ENCODE measurements at regions not wholly inside any gene's neighbourhood (a gene's known extent, or its start where the extent isn't known, plus 50 kb on each side); places are given as distances from the start of the nearest gene placed in this dataset.

GRCh38 chr11:121714351-121714750, 261.6 kb upstream of the SORL1-AS1 start:
- no peaks in the 10 kb centered on the region for H3K36me3 ChIP-seq (ENCODE audit: insufficient read depth, low read length)
- no peaks in the 10 kb centered on the region for H3K9me3 Mint-ChIP-seq
- ChIA-PET POLR2A (no interaction called here), CTCF (no interaction called here)
- H3K4me1 Mint-ChIP-seq (ENCODE audit: low read depth), result no peaks in the 10 kb centered on the region
- H3K27me3 ChIP-seq (ENCODE audit: control insufficient read depth in 1 of 2, insufficient read depth in 2 of 2, low read length in 2 of 2), result no peaks in the 10 kb centered on the region
- H3K27ac ChIP-seq (ENCODE audit: low read depth in 1 of 2, low read length in 2 of 2), result no peak overlapping the region
- no peak overlapping the region for H3K4me3 Mint-ChIP-seq
- ATAC-seq (ENCODE audit: poor library complexity) (no peak), DNase-seq (no peak)
- TF ChIP-seq CTCF (IDR thresholded peaks at IDR 0.05), result no peak
- intact Hi-C loops (cut with DNase I, micrococcal nuclease), result no loop called here
- H3K27me3 Mint-ChIP-seq, result peaks cover 34% of the 10 kb centered on the region
- no peaks in the 10 kb centered on the region for H3K36me3 Mint-ChIP-seq (ENCODE audit: low read depth)
- no peaks in the 10 kb centered on the region for H3K9me3 ChIP-seq (ENCODE audit: control insufficient read depth in 1 of 2, insufficient read depth in 1 of 2, low read length in 2 of 2)
- H3K4me1 ChIP-seq (ENCODE audit: insufficient read depth, low read length), result no peaks in the 10 kb centered on the region
- no peak overlapping the region for H3K27ac Mint-ChIP-seq
- no peak overlapping the region for H3K4me3 ChIP-seq (ENCODE audit: low read length)

- POLR2A ChIA-PET, result no interaction called here
These were observed 259.2 kb upstream of the SORL1-AS1 start for GRCh38 chr11:121711939-121712338.

GRCh38 chr11:121711236-121711635, 258.5 kb upstream of the SORL1-AS1 start:
- intact Hi-C loops (cut with DNase I, micrococcal nuclease), result no loop called here
- Histone ChIP-seq H3K27me3 (ENCODE audit: control insufficient read depth in 1 of 2, insufficient read depth in 2 of 2, low read length in 2 of 2) (no peaks in the 10 kb centered on the region), H3K27ac (ENCODE audit: low read depth in 1 of 2, low read length in 2 of 2) (no peak overlapping the region), H3K9me3 (ENCODE audit: control insufficient read depth in 1 of 2, insufficient read depth in 1 of 2, low read length in 2 of 2) (no peaks in the 10 kb centered on the region), H3K4me1 (ENCODE audit: insufficient read depth, low read length) (no peaks in the 10 kb centered on the region), H3K36me3 (ENCODE audit: insufficient read depth, low read length) (no peaks in the 10 kb centered on the region), H3K4me3 (ENCODE audit: low read length) (no peak overlapping the region)
- Mint-ChIP-seq H3K36me3 (ENCODE audit: low read depth) (no peaks in the 10 kb centered on the region), H3K4me1 (ENCODE audit: low read depth) (no peaks in the 10 kb centered on the region), H3K4me3 (no peak overlapping the region), H3K27ac (no peak overlapping the region), H3K9me3 (no peaks in the 10 kb centered on the region), H3K27me3 (peaks cover 20% of the 10 kb centered on the region)
- CTCF ChIA-PET, result no interaction called here
- no peak for ATAC-seq (ENCODE audit: poor library complexity)
- POLR2A ChIA-PET, result no interaction called here
- no peak for DNase-seq
- TF ChIP-seq CTCF (IDR thresholded peaks at IDR 0.05), result no peak

More at GRCh38 chr11:121711939-121712338, 259.2 kb upstream of the SORL1-AS1 start:
- no peak overlapping the region for H3K4me3 ChIP-seq (ENCODE audit: low read length)
- no peaks in the 10 kb centered on the region for H3K36me3 Mint-ChIP-seq (ENCODE audit: low read depth)
- no peak overlapping the region for H3K27ac Mint-ChIP-seq
- CTCF ChIA-PET, result no interaction called here
- H3K27me3 ChIP-seq (ENCODE audit: control insufficient read depth in 1 of 2, insufficient read depth in 2 of 2, low read length in 2 of 2), result no peaks in the 10 kb centered on the region
- DNase-seq (no peak), ATAC-seq (ENCODE audit: poor library complexity) (no peak)
- no peak for TF ChIP-seq CTCF (IDR thresholded peaks at IDR 0.05)
- no peaks in the 10 kb centered on the region for H3K4me1 ChIP-seq (ENCODE audit: insufficient read depth, low read length)
- peaks cover 20% of the 10 kb centered on the region for H3K27me3 Mint-ChIP-seq
- H3K36me3 ChIP-seq (ENCODE audit: insufficient read depth, low read length), result no peaks in the 10 kb centered on the region
- no peak overlapping the region for H3K27ac ChIP-seq (ENCODE audit: low read depth in 1 of 2, low read length in 2 of 2)
- no peak overlapping the region for H3K4me3 Mint-ChIP-seq
- H3K9me3 Mint-ChIP-seq, result no peaks in the 10 kb centered on the region
- intact Hi-C loops (cut with DNase I, micrococcal nuclease), result no loop called here
- H3K9me3 ChIP-seq (ENCODE audit: control insufficient read depth in 1 of 2, insufficient read depth in 1 of 2, low read length in 2 of 2), result no peaks in the 10 kb centered on the region
- no peaks in the 10 kb centered on the region for H3K4me1 Mint-ChIP-seq (ENCODE audit: low read depth)
